NCI-H510A (cell line): ENCODE measurements at regions not wholly inside any gene's neighbourhood (a gene's known extent, or its start where the extent isn't known, plus 50 kb on each side); places are given as distances from the start of the nearest gene placed in this dataset.

Experiments
- DNase-seq: peaks from one replicate; lab custom pipeline; 2025; lab: John Stamatoyannopoulos, UW

DNA sequence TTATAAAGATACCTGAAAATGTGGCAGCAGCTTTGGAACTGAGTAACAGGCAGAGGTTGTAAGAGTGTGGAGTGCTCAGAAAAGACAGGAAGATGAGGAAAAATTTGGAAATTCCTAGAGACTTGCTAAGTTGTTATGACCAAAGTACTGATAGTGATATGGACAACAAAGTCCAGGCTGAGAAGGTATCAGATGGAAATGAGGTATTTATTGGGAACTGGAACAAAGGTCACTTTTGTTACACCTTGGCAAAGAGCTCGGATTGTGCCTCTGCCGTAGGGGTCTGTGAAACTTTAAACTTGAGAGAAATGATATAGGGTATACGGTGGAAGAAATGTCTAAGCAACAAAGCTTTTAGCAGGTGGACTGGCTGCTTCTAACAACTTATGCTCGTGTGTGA, 419.9 kb downstream of the PCDH17 start:
- DNase-seq: no peak

GRCh38 chr13:58051807-58052375, 420.3 kb downstream of the PCDH17 start:
- DNase-seq: no peak

DNA sequence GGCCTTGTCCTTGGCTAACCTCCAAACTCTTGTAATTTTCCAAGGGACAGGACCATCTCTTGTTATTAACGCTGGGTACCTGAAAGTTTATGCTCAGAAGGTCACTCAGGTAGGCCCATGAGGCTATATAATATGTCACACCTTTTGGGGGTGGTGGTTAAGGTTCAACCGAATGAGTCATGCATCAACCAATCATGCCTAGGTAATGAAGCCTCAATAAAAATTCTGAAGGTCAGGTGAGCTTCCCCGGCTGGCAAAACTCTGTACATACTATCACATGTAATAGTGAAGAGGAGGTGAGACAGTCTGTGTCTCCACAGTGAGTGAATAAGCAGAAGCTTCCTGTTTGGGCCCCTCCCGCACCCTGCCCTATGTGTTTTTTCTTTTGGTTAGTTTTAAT, 424.9 kb downstream of the PCDH17 start:
- DNase-seq: no peak

- no peak for DNase-seq
These were observed 428.1 kb downstream of the PCDH17 start for GRCh38 chr13:58059624-58060023.

GRCh38 chr13:58080806-58081205, 449.3 kb downstream of the PCDH17 start:
- no peak for DNase-seq

GRCh38 chr13:58081301-58081820, 449.8 kb downstream of the PCDH17 start:
- DNase-seq: no peak

- no peak for DNase-seq
These were observed 451.5 kb downstream of the PCDH17 start for GRCh38 chr13:58083064-58083463.

DNA sequence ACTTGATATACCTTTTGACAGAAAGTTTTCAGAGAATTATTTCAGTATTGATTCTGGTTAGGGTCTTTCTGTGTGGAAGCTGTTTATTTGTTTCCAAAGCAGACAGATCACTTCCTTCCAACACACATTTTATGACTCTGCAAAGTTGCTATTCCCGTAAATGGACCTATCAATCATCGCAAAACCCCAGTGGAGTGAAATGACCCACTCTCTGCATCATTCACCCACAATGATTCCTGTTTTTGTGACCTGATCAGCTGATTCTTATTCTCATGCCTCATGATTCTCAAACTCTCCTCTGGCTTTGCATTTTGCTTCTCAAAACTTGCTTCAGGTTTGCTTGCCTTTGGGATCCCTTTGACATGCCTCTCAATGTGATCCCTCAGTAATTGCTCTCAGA, 453.7 kb downstream of the PCDH17 start:
- DNase-seq: no peak

GRCh38 chr13:58085819-58086218, 454.3 kb downstream of the PCDH17 start:
- DNase-seq: no peak

GRCh38 chr13:58087566-58087965, 456.0 kb downstream of the PCDH17 start:
- DNase-seq: no peak

- DNase-seq: no peak
These were observed 461.9 kb downstream of the PCDH17 start for GRCh38 chr13:58093394-58093793.

DNA sequence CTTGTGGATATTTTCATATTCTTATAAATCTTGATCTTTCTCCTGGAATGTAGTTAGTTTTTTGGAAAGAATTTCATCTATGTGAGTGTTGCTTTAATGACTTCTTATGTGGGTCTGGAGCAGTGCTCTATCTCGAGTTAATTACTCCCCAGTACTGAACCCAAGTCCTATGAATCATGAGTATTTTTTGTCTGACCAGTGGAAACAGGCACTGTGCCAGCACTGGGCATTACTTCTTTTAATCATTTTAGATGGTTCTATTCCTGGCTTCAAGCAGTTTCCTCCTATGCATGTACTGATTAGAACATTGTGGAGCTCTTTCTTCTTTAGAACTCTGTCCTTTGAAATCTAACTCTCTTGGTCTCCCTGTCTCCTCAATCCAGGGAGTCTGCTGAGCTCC, 466.3 kb downstream of the PCDH17 start:
- no peak for DNase-seq

DNA sequence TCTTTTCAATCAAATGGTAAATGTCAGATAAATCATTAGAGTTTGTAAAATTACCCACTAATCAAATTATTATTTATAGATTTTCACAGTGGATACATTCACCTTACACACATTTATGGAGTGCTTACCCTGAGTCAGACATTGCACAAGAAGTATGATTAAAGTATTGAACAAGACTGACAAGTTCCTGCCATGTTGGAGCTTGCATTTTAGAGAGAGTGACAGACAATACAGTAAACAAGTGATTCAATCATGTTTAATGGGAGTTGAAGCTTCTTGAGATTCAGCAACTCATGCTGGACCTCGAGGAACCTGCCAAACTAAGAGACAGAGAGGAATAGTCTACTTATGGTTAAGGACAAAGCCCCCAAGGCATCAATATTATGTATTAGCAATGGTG, 487.8 kb downstream of the PCDH17 start:
- no peak for DNase-seq

DNA sequence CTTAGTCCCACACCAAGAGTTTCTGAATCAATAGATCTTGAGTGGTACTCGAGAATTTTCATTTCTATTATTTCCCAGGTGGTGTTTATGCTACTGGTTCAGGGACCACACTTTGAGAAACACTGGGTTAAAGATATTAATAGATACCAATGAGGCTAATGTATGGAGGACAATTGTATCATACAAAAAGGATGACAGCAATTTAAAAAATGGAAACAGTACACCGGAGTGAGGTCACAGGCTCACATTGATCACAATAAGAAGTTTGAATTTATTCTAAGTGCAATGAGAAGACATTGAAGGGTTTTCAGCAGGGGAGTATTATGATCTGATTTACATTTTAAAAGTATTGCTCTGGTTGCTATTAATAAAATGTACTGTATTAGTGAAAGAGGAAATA, 488.3 kb downstream of the PCDH17 start:
- no peak for DNase-seq

DNA sequence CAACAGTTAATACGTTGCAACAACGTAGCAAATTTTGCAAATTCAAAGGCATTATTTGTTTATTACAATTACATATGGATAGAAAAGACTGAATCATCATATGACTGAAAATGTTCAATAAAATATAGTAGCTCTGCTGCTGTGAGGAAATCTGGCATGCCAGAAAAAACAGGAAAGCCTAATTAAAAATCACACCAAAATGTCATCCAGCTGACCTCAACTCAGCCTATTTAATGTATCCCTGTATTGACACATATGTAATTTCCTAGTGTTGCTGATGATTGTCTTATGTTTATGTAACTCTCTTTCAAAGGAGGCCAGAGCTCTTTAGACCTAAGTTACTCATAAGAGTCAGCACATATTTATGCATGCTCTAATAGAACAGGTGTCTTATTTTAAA, 495.0 kb downstream of the PCDH17 start:
- no peak for DNase-seq

DNA sequence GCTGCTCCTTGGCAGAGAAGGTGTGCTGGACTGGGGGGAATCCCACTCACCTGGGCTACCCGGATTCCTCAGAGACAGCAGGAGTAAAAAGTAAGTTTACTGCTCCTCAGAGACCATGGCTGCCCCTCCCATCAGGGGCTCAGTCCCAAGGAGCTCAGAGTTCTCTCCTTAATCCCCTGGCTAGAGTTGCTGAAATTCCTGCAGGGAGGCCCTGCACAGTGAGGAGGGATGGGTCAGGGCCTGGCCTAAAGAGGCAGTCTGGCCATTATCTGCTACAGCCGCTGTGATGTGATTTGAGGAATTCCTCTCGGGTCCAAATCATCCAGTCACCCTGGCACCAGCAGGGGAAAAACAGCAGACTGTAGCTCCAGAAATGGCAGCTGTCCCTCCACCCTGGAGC, 502.5 kb downstream of the PCDH17 start:
- no peak for DNase-seq

GRCh38 chr13:58134525-58134924, 503.0 kb downstream of the PCDH17 start:
- DNase-seq: no peak

GRCh38 chr13:58142952-58143351, 511.4 kb downstream of the PCDH17 start:
- no peak for DNase-seq

- DNase-seq: no peak
These were observed 513.1 kb downstream of the PCDH17 start for GRCh38 chr13:58144616-58145015.

DNA sequence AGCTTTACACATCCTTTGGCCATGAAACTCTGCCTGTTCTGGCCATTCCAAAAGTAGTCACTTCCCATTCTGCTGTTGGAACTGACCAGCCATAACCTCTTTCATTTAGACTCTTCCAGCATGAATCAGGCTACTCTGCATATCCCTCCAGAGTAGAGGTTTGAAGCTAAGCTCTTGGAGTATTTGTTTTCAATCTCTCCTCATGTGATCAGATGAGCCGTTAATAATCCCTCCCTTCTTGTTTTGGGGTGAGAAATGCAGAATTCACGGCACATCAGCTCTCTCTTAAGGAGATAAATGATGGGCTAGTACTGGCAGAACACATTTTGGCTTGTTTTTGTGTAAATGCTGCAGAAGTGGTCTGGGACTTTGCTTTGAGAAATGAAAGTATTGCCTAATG, 519.9 kb downstream of the PCDH17 start:
- DNase-seq: no peak

- DNase-seq: no peak
These were observed 529.4 kb downstream of the PCDH17 start for GRCh38 chr13:58160980-58161379.

DNA sequence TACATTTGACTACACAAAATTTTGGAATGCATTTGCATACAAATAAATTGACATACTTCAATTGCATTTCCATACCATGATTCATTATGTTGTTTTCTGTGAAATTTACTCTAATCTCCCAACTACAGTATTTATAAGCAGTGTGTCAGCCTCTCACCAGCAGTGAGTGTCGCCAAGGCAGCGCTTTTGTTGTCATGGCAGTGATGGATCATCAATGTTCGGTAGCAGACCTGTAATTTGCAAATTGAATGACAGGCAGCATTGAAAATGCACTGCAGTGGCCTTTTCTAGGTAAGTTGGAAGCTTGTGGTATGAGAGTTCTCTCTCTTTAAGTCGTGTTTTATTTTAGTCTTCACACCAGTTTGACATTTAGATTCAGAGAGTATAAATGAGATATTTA, 534.1 kb downstream of the PCDH17 start:
- DNase-seq: no peak

DNA sequence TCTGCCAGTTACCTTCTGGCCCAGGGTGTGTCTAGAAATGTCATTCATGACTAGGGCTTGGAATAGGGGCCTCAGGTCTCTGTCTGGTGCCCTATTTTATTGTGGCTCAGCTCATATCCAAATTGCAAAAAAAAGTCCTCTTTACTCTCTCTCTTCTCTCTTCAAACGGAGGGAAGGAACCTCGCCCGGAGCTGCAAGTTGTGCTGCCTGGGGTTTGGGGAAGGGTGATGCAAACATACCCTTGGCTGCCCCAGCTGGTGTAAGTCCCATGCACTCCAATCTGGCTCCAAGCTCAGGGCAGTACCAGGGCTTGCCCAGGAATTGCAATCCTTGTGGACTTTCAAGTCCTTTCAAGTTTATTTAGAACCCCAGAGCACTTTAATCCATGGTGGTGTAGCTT, 549.6 kb downstream of the PCDH17 start:
- DNase-seq: no peak

DNA sequence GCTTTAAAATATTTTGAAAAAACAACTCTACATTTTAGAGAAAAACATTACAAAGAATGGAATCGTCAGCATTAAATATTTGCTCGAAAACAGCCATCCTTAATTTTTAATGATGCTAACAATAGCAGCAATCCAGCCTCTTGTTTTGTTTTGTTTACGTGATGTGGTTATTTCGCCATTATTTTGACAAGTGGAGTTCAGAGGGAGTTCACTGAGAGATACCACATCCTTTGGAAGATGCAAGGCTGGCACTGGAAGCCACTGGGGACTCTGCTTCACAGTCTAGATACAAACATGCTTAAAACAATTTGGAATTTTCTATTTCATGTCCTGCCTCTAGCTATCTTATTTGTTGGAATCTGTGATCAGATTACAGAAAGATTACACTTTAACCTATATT, 556.3 kb downstream of the PCDH17 start:
- no peak for DNase-seq

GRCh38 chr13:58190577-58190976, 559.0 kb downstream of the PCDH17 start:
- DNase-seq: no peak
